H9 (cell line): ENCODE measurements at regions not wholly inside any gene's neighbourhood (a gene's known extent, or its start where the extent isn't known, plus 50 kb on each side); places are given as distances from the start of the nearest gene placed in this dataset.

Experiments used
- DNase-seq: peaks from one replicate; pipeline ENCODE4 v3.0.0-alpha.2; 2017
- H2AFZ ChIP-seq: one replicate; pipeline ENCODE4 v1.6.1; 2013; ENCODE audit warnings: mild to moderate bottlenecking, low read length, control low read depth, moderate library complexity
- H2AK5ac ChIP-seq: 2 replicates; pipeline ENCODE4 v1.6.1; 2013; ENCODE audit warnings: low read length, control low read depth, mixed read lengths; ENCODE audit not compliant: insufficient read length
- H2BK120ac ChIP-seq: one replicate; pipeline ENCODE4 v1.6.1; 2013; ENCODE audit warnings: low read depth, mild to moderate bottlenecking, low read length, control low read depth, inconsistent platforms; ENCODE audit not compliant: poor library complexity, severe bottlenecking
- H2BK12ac ChIP-seq: 2 replicates; pipeline ENCODE4 v1.6.1; 2013; ENCODE audit warnings: low read length, control low read depth, mixed read lengths, low read depth; ENCODE audit not compliant: insufficient read length
- H2BK15ac ChIP-seq: 2 replicates; pipeline ENCODE4 v1.6.1; 2013; ENCODE audit warnings: low read depth, low read length, control low read depth
- H2BK20ac ChIP-seq: one replicate; pipeline ENCODE4 v1.6.1; 2013; ENCODE audit warnings: low read depth, mild to moderate bottlenecking, low read length, control low read depth, inconsistent platforms; ENCODE audit not compliant: poor library complexity, severe bottlenecking
- H2BK5ac ChIP-seq: 2 replicates; pipeline ENCODE4 v1.6.1; 2013; ENCODE audit warnings: low read length, control low read depth, mixed read lengths; ENCODE audit not compliant: insufficient read length
- H3K14ac ChIP-seq: 2 replicates; pipeline ENCODE4 v1.6.1; 2013; ENCODE audit warnings: low read length, control low read depth; ENCODE audit not compliant: insufficient read depth
- H3K18ac ChIP-seq: 2 replicates; pipeline ENCODE4 v1.6.1; 2013; ENCODE audit warnings: low read depth, mild to moderate bottlenecking, mixed read lengths, low read length, control low read depth; ENCODE audit not compliant: insufficient read length
- H3K23ac ChIP-seq: 2 replicates; pipeline ENCODE4 v1.6.1; 2013; ENCODE audit warnings: low read length, control low read depth, mixed read lengths, low read depth; ENCODE audit not compliant: insufficient read length
- H3K23me2 ChIP-seq: 2 replicates; pipeline ENCODE4 v1.6.1; 2013; ENCODE audit warnings: low read depth, mild to moderate bottlenecking, mixed read lengths, low read length, control low read depth; ENCODE audit not compliant: insufficient read length, poor library complexity, severe bottlenecking
- H3K27ac ChIP-seq: 2 replicates; pipeline ENCODE4 v1.5.1; 2013; ENCODE audit warnings: low read length, control low read depth, mixed read lengths, low read depth; ENCODE audit not compliant: insufficient read length
- H3K27me3 ChIP-seq: 2 replicates; pipeline ENCODE4 v1.6.1; 2013; ENCODE audit warnings: low read length, control low read depth, inconsistent platforms; ENCODE audit not compliant: insufficient read depth
- H3K4ac ChIP-seq: 2 replicates; pipeline ENCODE4 v1.6.1; 2013; ENCODE audit warnings: low read depth, mild to moderate bottlenecking, control low read depth, inconsistent platforms, low read length, moderate library complexity
- H3K4me1 ChIP-seq: 2 replicates; pipeline ENCODE4 v1.6.1; 2013; ENCODE audit warnings: low read length, control low read depth, inconsistent platforms; ENCODE audit not compliant: insufficient read depth
- H3K4me2 ChIP-seq: 2 replicates; pipeline ENCODE4 v1.6.1; 2013; ENCODE audit warnings: low read length, control low read depth, mixed read lengths; ENCODE audit not compliant: insufficient read length, insufficient read depth
- H3K56ac ChIP-seq: 2 replicates; pipeline ENCODE4 v1.6.1; 2013; ENCODE audit warnings: low read depth, mild to moderate bottlenecking, mixed read lengths, low read length, control low read depth; ENCODE audit not compliant: insufficient read length
- H3K79me1 ChIP-seq: 2 replicates; pipeline ENCODE4 v1.6.1; 2013; ENCODE audit warnings: low read depth, mild to moderate bottlenecking, moderate library complexity, low read length, control low read depth, inconsistent platforms; ENCODE audit not compliant: insufficient read depth, poor library complexity, severe bottlenecking
- H3K79me2 ChIP-seq: 2 replicates; pipeline ENCODE4 v1.6.1; 2013; ENCODE audit warnings: low read length, control low read depth, inconsistent platforms; ENCODE audit not compliant: insufficient read depth
- H3K9ac ChIP-seq: 2 replicates; pipeline ENCODE4 v1.6.1; 2013; ENCODE audit warnings: low read length, control low read depth, mixed read lengths; ENCODE audit not compliant: insufficient read length; ENCODE audit errors: extremely low read depth
- H3K9me3 ChIP-seq: one replicate; pipeline ENCODE4 v1.6.1; 2013; ENCODE audit warnings: low read depth, low read length, inconsistent platforms; ENCODE audit not compliant: control insufficient read depth
- H3T11ph ChIP-seq: one replicate; pipeline ENCODE4 v1.6.1; 2013; ENCODE audit warnings: mild to moderate bottlenecking, low read length, control low read depth, inconsistent platforms
- H4K20me1 ChIP-seq: one replicate; pipeline ENCODE4 v1.6.1; 2013; ENCODE audit not compliant: control insufficient read depth, insufficient read length, insufficient read depth
- H4K5ac ChIP-seq: 2 replicates; pipeline ENCODE4 v1.6.1; 2013; ENCODE audit warnings: low read depth, mild to moderate bottlenecking, mixed read lengths, low read length, control low read depth; ENCODE audit not compliant: insufficient read length
- H4K8ac ChIP-seq: replicated peaks from 2 replicates; pipeline ENCODE4 v1.6.1; 2013; ENCODE audit warnings: low read length, control low read depth, mixed read lengths, low read depth; ENCODE audit not compliant: insufficient read length
- H4K91ac ChIP-seq: 2 replicates; pipeline ENCODE4 v1.6.1; 2013; ENCODE audit warnings: low read depth, mild to moderate bottlenecking, moderate library complexity, mixed read lengths, low read length, control low read depth; ENCODE audit not compliant: insufficient read length
- H3K27ac Mint-ChIP-seq, 3 experiments: 2 replicates in 2 of 3; 3 replicates in 1 of 3; pipeline ENCODE4 v1.8.0; 2020 to 2021; ENCODE audit warnings: mixed read lengths in 3 of 3, mild to moderate bottlenecking in 1 of 3, moderate library complexity in 1 of 3
- H3K27me3 Mint-ChIP-seq: 2 replicates; pipeline ENCODE4 v1.8.0; 2021; ENCODE audit warnings: low read depth, mild to moderate bottlenecking, moderate library complexity, mixed read lengths
- H3K36me3 Mint-ChIP-seq, 3 experiments: 2 replicates in 2 of 3; 3 replicates in 1 of 3; pipeline ENCODE4 v1.8.0; 2020 to 2021; ENCODE audit warnings: low read depth in 3 of 3, mixed read lengths in 3 of 3; ENCODE audit not compliant: insufficient read depth in 1 of 3
- H3K4me1 Mint-ChIP-seq, 2 experiments: 2 replicates each; pipeline ENCODE4 v1.8.0; 2020; ENCODE audit warnings: mixed read lengths in 2 of 2
- H3K4me3 Mint-ChIP-seq, 2 experiments: 2 replicates in 1 of 2; 3 replicates in 1 of 2; pipeline ENCODE4 v1.8.0; 2020 to 2021; ENCODE audit warnings: mild to moderate bottlenecking in 2 of 2, mixed read lengths in 2 of 2, moderate library complexity in 1 of 2
- H3K9me3 Mint-ChIP-seq, 2 experiments: 2 replicates in 1 of 2; 3 replicates in 1 of 2; pipeline ENCODE4 v1.8.0; 2020; ENCODE audit warnings: mild to moderate bottlenecking in 2 of 2, mixed read lengths in 2 of 2, moderate library complexity in 1 of 2
- CTCF ChIP-seq: fragments of 200-600 bp; sonication (generic); conservative IDR thresholded peaks from 3 replicates; pipeline ENCODE4 v1.8.0; 2021; ENCODE audit warnings: antibody characterized with exemption, mild to moderate bottlenecking
- WGBS: extraction: QIAGEN DNeasy Blood & Tissue Kit; methylation state at CpG from one replicate; pipeline ENCODE4 v1.1.7; 2013; ENCODE audit warnings: missing lambda C conversion rate, low lambda C conversion rate, mixed read lengths; ENCODE audit not compliant: insufficient read length; ENCODE audit errors: extremely low coverage; 5-methylcytosine and 5-hydroxymethylcytosine counted together

GRCh38 chr3:118433825-118434224, 600.8 kb downstream of the IGSF11 start:
- Histone ChIP-seq H3K23ac (no peak overlapping the region), H2BK15ac (no peak overlapping the region), H2BK5ac (no peak overlapping the region), H3K9me3 (no peaks in the 10 kb centered on the region), H3K79me2 (no peaks in the 10 kb centered on the region), H3K14ac (no peak overlapping the region), H3K27ac (no peak overlapping the region), H3T11ph (no peak overlapping the region), H3K18ac (no peak overlapping the region), H4K5ac (no peak overlapping the region), H3K4me1 (no peaks in the 10 kb centered on the region), H3K4ac (no peak overlapping the region), H3K56ac (no peak overlapping the region), H2BK120ac (no peak overlapping the region), H3K79me1 (no peaks in the 10 kb centered on the region), H3K27me3 (no peaks in the 10 kb centered on the region), H3K9ac (no peak overlapping the region), H2BK12ac (no peak overlapping the region), H3K4me2 (no peak overlapping the region), H2BK20ac (no peak overlapping the region), H4K20me1 (no peaks in the 10 kb centered on the region), H2AK5ac (no peak overlapping the region), H3K23me2 (no peaks in the 10 kb centered on the region), H4K91ac (no peak overlapping the region), H2AFZ (no peak overlapping the region), H4K8ac (no peak overlapping the region)
- Mint-ChIP-seq H3K9me3 (no peaks in the 10 kb centered on the region), H3K27me3 (no peaks in the 10 kb centered on the region), H3K27ac (no peak overlapping the region), H3K4me1 (no peaks in the 10 kb centered on the region), H3K4me3 (no peak overlapping the region), H3K36me3 (no peaks in the 10 kb centered on the region)
- DNase-seq = no peak
- no CpG with 5 or more reads among the region's 2 CpGs for WGBS
- no peak for TF ChIP-seq CTCF
